ENCODE measurements at regions not wholly inside any gene's neighbourhood (a gene's known extent, or its start where the extent isn't known, plus 50 kb on each side); places are given as distances from the start of the nearest gene placed in this dataset.

- no peaks in the 10 kb centered on the region for H3K79me1 ChIP-seq (ENCODE audit: low read depth, low read length)
- no peak overlapping the region for H3K14ac ChIP-seq (ENCODE audit: insufficient read length)
- H2BK15ac ChIP-seq (ENCODE audit: low read length): no peak overlapping the region
- DNase-seq (ENCODE audit: low read depth in 1 of 2, low spot score in 2 of 2): no peak
- H3K23me2 ChIP-seq (ENCODE audit: low read depth, low read length): no peaks in the 10 kb centered on the region
- H4K91ac ChIP-seq (replicated peaks; ENCODE audit: insufficient read length, low read length): no peak overlapping the region
- no peaks in the 10 kb centered on the region for H3K9me3 ChIP-seq (ENCODE audit: insufficient read depth in 2 of 2, low read depth in 1 of 2, low read length in 1 of 2)
- ChIA-PET CTCF (ENCODE audit: partially characterized antibody) (interaction anchor here (0.9 kb wide), 1 partner anchor 14 kb away, joined by 3 read pairs; no protein-coding TSS in a partner anchor), POLR2A (ENCODE audit: partially characterized antibody) (no interaction called here)
- WGBS, 2 experiments (ENCODE audit: extremely low coverage in 1 of 2, insufficient coverage in 1 of 2, insufficient read length in 1 of 2, insufficient replicate concordance in 2 of 2, low coverage in 1 of 2, low lambda C conversion rate in 2 of 2, missing lambda C conversion rate in 1 of 2): 85% methylated on average over 2 of the region's 2 CpGs; no CpG with 5 or more reads in 1 of the 2 experiments
- H3K36me3 ChIP-seq (ENCODE audit: control insufficient read depth in 2 of 4, insufficient read depth in 4 of 4, low read length in 3 of 4): no peaks in the 10 kb centered on the region
- H4K5ac ChIP-seq (ENCODE audit: insufficient read length, low read depth, low read length): no peak overlapping the region
- no peaks in the 10 kb centered on the region for H3K79me2 ChIP-seq (ENCODE audit: control insufficient read depth in 1 of 2, insufficient read depth in 2 of 2, low read length in 2 of 2)
- no peak for TF ChIP-seq POLR2A (IDR thresholded peaks at IDR 0.05; ENCODE audit: control extremely low read depth in 1 of 2, low read depth in 2 of 2, low read length in 2 of 2)
- no peak for TF ChIP-seq KDM4A (IDR thresholded peaks at IDR 0.05; ENCODE audit: low read depth, low read length, severe bottlenecking)
- TF ChIP-seq TAF1 (IDR thresholded peaks at IDR 0.05; ENCODE audit: low read depth, low read length): no peak
- no peak for TF ChIP-seq EGR1 (IDR thresholded peaks at IDR 0.05; ENCODE audit: borderline replicate concordance, low read depth, low read length)
- TF ChIP-seq EP300 (IDR thresholded peaks at IDR 0.05; ENCODE audit: borderline replicate concordance in 1 of 2, low read depth in 2 of 2, low read length in 2 of 2): no peak
- no peaks in the 10 kb centered on the region for H4K20me1 ChIP-seq (replicated peaks in 1 of 2; ENCODE audit: control insufficient read depth in 1 of 2, insufficient read depth in 2 of 2, low read length in 2 of 2)
- no peak overlapping the region for H3K56ac ChIP-seq (replicated peaks; ENCODE audit: insufficient read length, low read depth, low read length)
- no peaks in the 10 kb centered on the region for H3K27me3 ChIP-seq (replicated peaks in 1 of 4; ENCODE audit: control insufficient read depth in 3 of 4, extremely low read depth in 1 of 4, insufficient read depth in 3 of 4, low read length in 3 of 4)
- no peak overlapping the region for H3K23ac ChIP-seq (ENCODE audit: insufficient read length)
- no peak overlapping the region for H2AFZ ChIP-seq (ENCODE audit: low read length)
- H3K27ac ChIP-seq (ENCODE audit: low read depth, low read length): no peak overlapping the region
- H3K4me1 ChIP-seq (replicated peaks in 1 of 4; ENCODE audit: control insufficient read depth in 3 of 4, insufficient read depth in 4 of 4, low read length in 3 of 4): no peaks in the 10 kb centered on the region
- no peak overlapping the region for H2BK12ac ChIP-seq (ENCODE audit: low read depth, low read length)
- H3K18ac ChIP-seq (ENCODE audit: extremely low read depth, low read length): no peak overlapping the region
- H3K4me2 ChIP-seq (ENCODE audit: insufficient read depth in 1 of 2, low read depth in 2 of 2, low read length in 2 of 2): no peak overlapping the region
- no peak overlapping the region for H3K4ac ChIP-seq (replicated peaks; ENCODE audit: insufficient read length, low read depth, low read length)
- no peak overlapping the region for H2AK5ac ChIP-seq (ENCODE audit: low read depth, low read length)
- no peak overlapping the region for H3K9ac ChIP-seq (replicated peaks in 1 of 4; ENCODE audit: extremely low read depth in 1 of 4, low read depth in 3 of 4, low read length in 3 of 4)
- H2BK5ac ChIP-seq (ENCODE audit: low read depth, low read length): no peak overlapping the region
- H3K4me3 ChIP-seq (ENCODE audit: extremely low read depth in 1 of 4, insufficient read depth in 2 of 4, low read depth in 3 of 4, low read length in 4 of 4): no peak overlapping the region
- no peak overlapping the region for H4K8ac ChIP-seq (ENCODE audit: extremely low read depth, insufficient read depth, low read length)
- H2BK20ac ChIP-seq (ENCODE audit: low read length): no peak overlapping the region
- no peak for FAIRE-seq
- H2BK120ac ChIP-seq (replicated peaks; ENCODE audit: low read depth, low read length): no peak overlapping the region
These were observed 366.8 kb downstream of the TBC1D4 start for GRCh38 chr13:75115171-75115570.
